Caki2 (cell line): ENCODE measurements at regions not wholly inside any gene's neighbourhood (a gene's known extent, or its start where the extent isn't known, plus 50 kb on each side); places are given as distances from the start of the nearest gene placed in this dataset.
"Not testable (repeated sequence)": the region's sequence is repeated elsewhere in the genome, so short reads cannot be mapped to it uniquely, and the experiment has no call there.

ENCODE experiments used
- DNase-seq: peaks from one replicate; pipeline ENCODE4 v3.0.0-alpha.2; 2015; ENCODE audit warnings: low read depth
- in situ Hi-C: cut with HindIII; loops from 2 replicates; pipeline ENCODE4 v1.10.0; 2016; ENCODE audit warnings: low sequenced_read_pairs, low pct_unique_long_range_greater_than_20kb, mixed read lengths

GRCh38 chr17:20677469-20677868 lies 97.9 kb downstream of the CDRT15L2 start:
- in situ Hi-C loops, DNase-seq: not testable (repeated sequence)

- in situ Hi-C loops, DNase-seq: not testable (repeated sequence)
Observed at GRCh38 chr17:20678424-20678823, 98.9 kb downstream of the CDRT15L2 start.

GRCh38 chr17:20681746-20682722 lies 102.5 kb downstream of the CDRT15L2 start:
- DNase-seq, in situ Hi-C loops: not testable (repeated sequence)

- in situ Hi-C loops: not testable (repeated sequence)
Observed at GRCh38 chr17:20683651-20684229, 104.2 kb downstream of the CDRT15L2 start.

GRCh38 chr17:20684975-20685374 lies 105.5 kb downstream of the CDRT15L2 start:
- in situ Hi-C loops, DNase-seq: not testable (repeated sequence)

More at GRCh38 chr17:20683651-20684229, 104.2 kb downstream of the CDRT15L2 start:
- DNase-seq: not testable (repeated sequence)

- DNase-seq, in situ Hi-C loops: not testable (repeated sequence)
Observed at GRCh38 chr17:20687584-20687983, 108.1 kb downstream of the CDRT15L2 start.

GRCh38 chr17:20689170-20689749 lies 109.7 kb downstream of the CDRT15L2 start:
- in situ Hi-C loops: not testable (repeated sequence)

GRCh38 chr17:20692706-20693105 lies 113.2 kb downstream of the CDRT15L2 start:
- in situ Hi-C loops: not testable (repeated sequence)

More at GRCh38 chr17:20689170-20689749, 109.7 kb downstream of the CDRT15L2 start:
- DNase-seq: not testable (repeated sequence)

GRCh38 chr17:20695871-20696270 lies 116.3 kb downstream of the CDRT15L2 start:
- DNase-seq, in situ Hi-C loops: not testable (repeated sequence)

More at GRCh38 chr17:20692706-20693105, 113.2 kb downstream of the CDRT15L2 start:
- DNase-seq: not testable (repeated sequence)

GRCh38 chr17:20698463-20699206 lies 119.1 kb downstream of the CDRT15L2 start:
- peak; percentile 47 for DNase-seq
- in situ Hi-C loops: not testable (repeated sequence)

GRCh38 chr17:20700528-20700927 lies 121.0 kb downstream of the CDRT15L2 start:
- DNase-seq: peak; percentile 33
- in situ Hi-C loops: not testable (repeated sequence)

- DNase-seq, in situ Hi-C loops: not testable (repeated sequence)
Observed at GRCh38 chr17:20701366-20701765, 121.8 kb downstream of the CDRT15L2 start.

GRCh38 chr17:20702692-20703091 lies 123.2 kb downstream of the CDRT15L2 start:
- DNase-seq: no peak
- in situ Hi-C loops: no loop called here

GRCh38 chr17:20703781-20704180 lies 124.3 kb downstream of the CDRT15L2 start:
- DNase-seq: no peak
- in situ Hi-C loops: no loop called here

GRCh38 chr17:20705186-20705585 lies 125.7 kb downstream of the CDRT15L2 start:
- DNase-seq, in situ Hi-C loops: not testable (repeated sequence)

GRCh38 chr17:20706751-20707373 lies 127.3 kb downstream of the CDRT15L2 start:
- in situ Hi-C loops: no loop called here
- DNase-seq: no peak

- in situ Hi-C loops, DNase-seq: not testable (repeated sequence)
Observed at GRCh38 chr17:20708821-20709220, 129.3 kb downstream of the CDRT15L2 start.
